Activated T-cell treated with anti-CD3 and anti-CD28 coated beads for 4 hours (primary cell): ENCODE measurements at regions not wholly inside any gene's neighbourhood (a gene's known extent, or its start where the extent isn't known, plus 50 kb on each side); places are given as distances from the start of the nearest gene placed in this dataset.

Experiments
- DNase-seq: peaks from one replicate; pipeline ENCODE4 v3.0.0-alpha.2; 2020

DNA sequence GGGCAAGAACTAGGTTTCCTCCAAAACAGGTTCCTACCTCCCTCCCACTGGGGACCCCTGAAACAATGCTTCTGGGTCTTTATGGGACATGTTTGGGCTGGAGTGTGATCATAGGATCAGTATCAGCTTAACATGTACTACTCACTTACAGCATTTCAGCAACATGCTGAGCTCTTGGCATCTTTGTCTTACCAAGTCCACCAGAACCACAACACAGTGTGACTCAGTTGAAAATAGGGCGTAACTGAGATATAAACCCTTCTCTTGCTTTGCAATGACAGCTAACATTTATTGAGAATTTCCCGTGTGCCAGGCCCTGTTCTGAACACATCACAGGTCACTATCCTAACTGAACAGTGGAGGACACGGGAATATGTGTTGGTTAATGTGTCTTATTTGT lies 218.5 kb upstream of the LNX1 start:
- no peak for DNase-seq

DNA sequence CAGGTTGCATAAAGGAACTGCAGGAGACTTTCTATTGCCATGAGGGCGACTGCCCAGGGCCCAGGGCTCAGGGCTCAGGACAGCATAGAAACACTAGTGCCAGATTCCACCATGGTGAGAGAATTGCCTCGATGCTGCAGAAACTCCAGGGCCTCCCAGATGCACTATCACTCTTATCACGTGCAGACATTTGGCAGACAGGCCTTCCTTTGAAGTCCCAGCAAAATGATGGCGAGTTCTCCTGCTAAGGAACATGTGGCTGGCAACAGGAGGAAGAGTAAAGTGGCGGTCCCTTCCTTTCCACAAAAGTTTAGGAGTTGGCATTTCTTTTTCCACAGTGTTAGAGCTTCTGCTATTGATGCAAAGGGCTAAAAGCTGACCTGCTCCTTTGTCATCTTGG lies 214.0 kb upstream of the LNX1 start:
- DNase-seq, result no peak

DNA sequence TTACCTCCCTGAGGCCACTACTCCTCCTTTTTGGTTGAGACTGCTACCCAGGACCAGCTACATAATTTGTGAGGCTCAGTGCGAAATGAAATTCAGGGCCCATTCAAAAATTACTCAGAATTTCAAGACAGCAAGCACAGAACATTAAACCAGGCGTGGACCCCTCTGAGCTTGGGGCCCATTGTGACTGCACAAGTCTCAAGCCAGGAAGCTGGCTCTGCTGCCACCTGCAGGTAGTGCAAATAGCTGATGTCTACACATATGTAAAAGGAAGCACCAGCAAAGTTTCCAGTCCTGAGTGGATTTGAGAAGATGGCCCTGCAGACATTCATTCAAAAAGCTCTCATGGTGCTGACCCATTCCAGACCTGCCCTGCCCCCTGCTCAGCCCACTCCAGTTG lies 213.4 kb upstream of the LNX1 start:
- DNase-seq, result no peak

DNA sequence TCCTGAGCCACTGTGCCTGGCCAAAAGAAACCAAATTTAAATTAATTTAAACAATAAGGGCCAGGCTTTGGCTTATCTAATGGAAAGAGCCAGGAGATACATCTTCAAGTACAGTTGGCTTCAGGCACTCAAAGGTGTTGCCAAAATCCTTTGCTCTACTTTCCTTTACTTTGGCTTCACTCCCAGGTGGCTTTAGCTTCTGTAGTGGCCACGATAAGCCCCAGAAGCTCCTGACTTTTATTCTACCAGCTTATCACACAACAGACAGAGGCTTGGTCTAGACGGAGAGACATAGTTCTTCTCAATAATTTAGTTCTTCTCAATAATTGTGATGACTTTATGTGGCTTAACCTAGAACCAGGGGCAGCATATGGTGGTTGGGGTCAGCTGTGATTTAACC lies 211.2 kb upstream of the LNX1 start:
- no peak for DNase-seq

DNA sequence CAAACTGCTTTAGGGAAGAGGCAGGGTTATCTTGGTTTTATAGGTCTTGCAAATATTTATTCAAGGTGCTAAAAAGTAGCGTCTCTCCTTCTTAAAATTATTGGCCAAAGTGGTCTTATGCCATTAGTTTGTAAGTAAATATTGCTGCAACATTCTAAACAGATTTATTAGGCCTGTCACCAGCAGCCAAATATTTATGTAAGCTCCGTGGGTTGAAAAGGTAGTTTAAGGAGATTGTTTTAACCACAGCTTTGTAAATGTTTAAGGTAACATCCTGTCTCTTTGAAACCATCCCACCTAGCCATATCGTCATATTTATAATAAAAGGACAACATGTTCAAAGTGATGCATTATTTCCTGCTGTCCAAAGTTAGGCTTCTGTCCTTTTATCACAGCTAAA lies 210.1 kb upstream of the LNX1 start:
- DNase-seq, result no peak

DNA sequence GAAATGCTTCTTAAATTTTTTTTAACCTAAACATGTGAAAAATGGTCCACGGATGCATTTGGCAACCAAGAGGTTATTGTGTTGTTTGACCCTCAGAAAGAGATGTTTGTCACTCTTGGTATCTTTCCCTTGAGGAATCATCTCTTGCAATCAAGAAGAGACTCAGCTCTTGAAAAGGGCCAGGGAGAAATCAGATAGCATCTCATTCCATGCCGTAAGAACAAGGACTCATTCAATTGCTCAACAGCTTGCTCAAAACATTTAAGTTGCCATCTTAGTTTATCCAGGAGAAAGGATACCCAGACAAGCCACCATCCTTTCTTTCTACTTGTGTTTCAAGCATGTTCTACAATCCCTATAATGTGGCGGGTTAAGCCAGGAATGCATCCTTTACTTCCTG lies 209.5 kb upstream of the LNX1 start:
- no peak for DNase-seq

DNA sequence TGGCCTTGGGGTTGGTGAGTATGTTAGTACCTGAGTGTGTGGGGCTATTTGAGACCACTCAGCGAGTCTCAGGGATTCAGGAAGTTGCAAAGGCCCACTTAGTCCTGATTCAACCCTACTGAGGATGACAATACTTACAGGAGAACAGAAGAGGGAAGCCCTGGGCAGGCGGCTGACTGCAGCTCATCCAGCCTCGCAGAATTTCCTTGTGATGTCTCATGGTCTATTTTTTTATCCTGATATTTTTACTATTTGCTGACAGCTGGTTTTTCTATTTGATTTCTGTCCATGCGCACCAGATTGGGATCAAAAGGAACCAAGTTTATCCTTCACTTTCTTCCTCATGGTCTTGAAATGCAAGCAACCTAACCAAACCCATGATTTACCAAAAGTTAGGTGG lies 201.8 kb upstream of the LNX1 start:
- DNase-seq, result no peak

DNA sequence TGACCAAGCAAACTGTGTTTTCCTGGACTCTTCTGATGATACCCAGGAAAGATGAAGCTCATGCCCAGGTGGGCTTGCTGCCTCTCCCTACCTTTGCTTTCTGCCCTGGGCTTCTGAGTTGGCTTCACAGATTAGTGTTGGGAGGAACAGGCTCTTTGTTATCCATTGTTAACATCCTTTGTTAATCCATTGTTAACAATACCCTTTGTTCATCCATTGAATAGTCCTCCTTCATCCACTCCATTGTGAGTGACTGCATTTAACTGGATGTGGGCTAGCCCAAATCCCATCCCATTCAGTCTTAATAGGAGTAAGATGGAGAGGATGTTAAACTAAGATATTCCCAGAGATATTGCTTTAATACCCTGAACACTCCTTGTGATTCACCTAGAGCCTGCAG lies 199.0 kb upstream of the LNX1 start:
- DNase-seq, result no peak

DNA sequence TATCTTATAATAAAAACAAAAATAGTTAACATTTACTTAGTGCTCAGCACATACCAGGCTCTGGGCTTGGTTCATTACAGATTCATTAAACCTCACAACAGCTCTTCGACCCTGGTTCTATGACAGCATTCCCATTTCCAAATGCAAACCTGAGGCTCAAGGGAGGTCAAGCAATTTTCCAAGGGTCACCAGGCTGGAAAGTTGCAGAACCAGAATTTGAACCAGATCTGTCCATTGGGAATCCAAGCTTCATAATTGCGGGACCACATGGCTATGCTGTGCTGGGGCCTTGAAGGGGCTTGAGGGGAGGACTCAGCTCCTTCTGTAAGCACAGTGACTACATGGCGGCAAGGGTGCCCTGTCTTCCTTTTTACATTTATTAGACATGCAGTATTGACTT lies 197.3 kb upstream of the LNX1 start:
- DNase-seq, result no peak

DNA sequence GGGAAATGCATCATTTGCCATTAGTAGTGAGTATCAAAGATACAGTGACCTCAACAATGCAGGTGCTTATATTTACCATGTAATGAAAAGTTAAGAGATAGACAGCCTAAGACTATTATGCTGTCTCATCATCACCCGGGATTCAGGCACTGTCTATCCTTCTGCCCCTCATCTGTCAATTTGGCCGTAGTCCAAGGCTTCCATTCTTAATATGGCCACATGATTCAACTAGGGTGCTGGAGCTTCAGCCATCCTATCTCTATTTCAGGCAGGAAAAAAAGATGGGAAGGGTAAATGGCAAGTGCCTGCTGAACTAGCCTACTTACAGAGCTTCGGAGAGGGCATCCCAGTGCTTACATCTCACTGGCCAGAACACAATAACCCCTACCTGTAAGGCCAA lies 196.7 kb upstream of the LNX1 start:
- no peak for DNase-seq

DNA sequence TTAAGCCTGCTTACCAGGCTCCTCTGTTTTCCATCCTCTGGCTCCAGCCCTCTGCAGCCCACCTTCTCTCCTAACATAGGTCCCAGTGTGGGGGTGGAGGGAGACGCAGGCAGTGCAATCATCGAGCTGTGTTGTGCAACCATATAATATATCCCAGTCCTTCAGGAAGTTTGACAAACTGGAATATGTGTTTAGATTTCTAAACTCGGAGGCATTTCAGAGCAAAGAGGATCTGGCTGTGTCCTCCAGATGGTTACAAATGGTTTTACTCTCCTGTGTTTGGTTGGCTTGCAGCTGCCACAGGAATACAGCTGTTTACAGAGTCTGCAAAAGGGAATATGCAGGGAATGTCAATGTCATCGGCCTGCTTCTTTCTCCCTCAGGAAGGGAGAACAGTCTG lies 195.3 kb upstream of the LNX1 start:
- DNase-seq, result no peak

DNA sequence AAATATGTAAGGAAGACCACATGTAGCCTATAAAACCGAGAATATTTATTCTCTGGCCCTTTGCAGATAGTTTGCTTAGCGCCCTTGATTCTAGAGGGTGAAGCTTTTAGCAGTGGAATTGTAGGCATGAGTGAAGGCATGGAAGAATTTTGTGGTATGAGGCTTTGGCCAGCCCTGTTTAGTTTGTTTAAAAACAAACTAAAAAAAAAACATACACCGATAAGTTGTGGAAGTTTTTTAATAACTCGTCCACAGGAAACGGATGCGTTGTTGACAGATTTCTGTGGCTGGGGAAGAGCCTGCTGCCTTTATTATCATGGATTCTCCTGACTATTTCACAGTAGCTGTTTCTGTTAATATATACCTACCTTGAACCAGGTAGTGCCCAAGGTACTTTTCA lies 194.7 kb upstream of the LNX1 start:
- DNase-seq, result no peak

DNA sequence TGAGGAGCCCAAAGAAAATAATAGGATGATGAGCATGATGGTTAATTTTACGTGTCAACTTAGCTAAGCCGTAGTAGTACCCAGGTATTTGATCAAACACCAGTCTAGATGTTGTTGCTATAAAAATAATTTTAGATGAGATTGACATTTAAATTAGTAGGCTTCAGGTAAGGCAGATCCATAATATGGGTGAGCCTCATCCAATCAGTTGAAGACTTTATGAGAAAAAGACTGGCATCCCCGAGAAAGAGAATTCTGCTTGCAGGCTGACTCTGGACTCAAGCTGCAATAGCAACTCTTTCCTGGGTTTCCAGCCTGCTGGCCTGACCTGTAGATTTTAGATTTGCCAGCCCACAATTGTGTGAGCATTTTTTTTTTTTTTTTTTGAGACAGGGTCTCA lies 192.8 kb upstream of the LNX1 start:
- no peak for DNase-seq

DNA sequence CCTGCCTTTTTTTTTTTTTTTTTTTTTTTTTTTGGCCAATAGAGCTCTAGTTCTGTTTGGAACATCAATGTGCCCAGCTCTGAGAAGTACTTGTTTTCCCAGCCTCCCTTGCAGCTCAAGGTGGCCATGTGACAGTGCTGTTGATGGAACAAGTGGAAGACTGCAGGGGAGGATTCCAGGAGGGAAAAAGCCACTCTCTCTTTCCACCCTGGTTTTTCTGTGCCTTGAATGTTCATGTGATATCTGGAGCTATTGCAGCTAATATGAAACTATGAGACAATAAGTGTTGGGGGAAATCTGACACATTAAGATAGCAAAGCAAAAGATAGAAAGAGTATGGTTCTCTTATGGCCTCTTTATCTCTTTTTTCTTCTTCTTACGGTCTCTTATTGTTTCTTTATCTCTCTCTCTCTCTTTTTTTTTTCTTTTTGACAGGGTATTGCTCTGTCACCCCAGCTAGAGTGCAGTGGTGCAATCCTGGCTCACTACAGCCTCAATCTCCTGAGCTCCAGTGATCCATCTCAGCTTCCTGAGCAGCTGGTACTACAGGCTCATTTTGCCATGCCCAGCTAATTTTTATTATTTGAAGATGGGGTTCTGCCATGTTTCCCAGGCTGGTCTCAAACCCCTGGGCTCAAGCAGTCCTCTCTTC lies 192.0 kb upstream of the LNX1 start:
- DNase-seq, result no peak

DNA sequence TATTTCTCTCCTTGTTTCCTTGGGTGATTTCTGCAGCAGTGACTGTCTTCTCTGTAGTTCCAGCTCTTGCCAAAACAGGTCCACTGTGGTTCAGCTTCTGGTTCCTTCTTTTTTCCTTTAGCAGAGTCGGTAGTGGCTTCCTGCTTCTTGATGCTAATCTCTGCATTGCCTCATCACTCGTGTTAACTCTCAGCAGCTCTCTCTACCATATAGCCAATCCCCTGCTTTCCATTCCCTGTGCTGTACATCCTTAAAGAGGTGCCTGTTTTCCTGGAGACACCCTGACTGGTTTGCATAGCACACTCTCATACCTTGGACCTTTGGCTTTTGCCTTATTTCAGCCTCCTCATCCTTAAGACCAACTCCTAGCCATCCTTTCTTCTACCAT lies 191.2 kb upstream of the LNX1 start:
- DNase-seq, result no peak

DNA sequence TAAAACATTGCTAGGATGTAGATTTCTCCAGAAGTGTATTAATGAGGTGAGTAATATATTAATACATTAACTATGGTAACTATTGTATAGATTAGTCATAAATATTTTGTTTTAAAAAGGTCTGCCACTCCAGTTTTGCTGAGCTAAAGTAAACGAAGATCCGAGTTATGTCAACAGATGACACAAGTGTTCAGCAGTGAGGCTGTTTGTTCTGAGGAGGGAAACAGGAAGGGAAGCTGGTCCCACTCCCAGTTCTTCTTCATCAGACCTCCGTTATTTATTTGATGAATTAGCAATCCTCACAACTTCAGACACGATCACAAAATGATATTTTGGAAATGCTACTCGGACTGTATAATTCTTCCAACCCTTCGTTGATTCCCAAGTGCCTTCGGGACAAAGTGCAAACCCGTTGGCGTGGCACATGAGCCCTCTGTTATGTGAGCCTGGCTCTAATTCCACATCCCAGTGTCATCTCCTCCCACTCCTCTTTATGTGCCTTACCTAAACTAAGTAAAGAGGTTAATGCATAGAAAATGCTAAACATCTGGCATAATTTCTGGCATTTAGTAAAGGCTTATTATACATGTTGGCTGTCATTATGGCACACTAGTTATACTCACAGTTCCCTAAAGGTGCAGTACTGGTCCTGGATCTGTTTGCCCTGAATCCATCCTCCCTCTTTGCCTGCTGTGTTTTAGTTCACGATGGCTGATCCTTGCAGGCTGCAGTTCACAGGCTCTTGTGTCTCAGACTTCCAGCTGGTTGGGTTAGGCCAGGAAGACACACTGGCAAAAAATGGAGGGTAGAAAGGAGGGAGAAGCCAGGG lies 190.6 kb upstream of the LNX1 start:
- DNase-seq, result no peak

DNA sequence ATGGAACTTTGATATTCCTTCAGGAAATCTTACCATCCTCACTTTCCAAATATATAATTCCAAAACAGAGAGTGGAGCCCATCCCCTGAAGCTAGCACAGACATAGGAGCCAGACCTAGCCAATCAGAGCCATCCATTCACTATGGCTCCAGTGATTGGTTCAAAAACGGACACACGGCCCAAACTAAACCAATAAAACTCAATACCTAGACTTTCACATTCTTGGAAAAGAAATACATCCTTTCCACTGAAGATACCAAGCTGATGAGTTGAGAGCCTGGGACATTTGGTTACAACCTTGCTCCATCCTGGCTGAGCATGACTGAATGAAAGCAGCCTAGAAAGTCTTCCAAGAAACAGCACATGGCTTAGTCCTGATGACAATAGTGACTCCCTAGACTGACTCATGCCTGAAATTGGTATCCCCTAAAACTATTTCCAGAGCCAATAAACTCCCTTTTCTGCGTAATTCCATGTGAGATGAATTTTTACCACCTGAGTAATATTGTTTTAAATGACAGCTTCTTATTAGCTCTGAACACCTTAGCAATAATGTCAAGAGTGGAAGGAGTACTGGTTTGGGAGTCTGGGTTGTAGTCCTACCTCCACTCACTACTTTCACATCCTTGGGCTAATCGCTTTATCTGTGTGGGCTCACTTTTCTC lies 189.6 kb upstream of the LNX1 start:
- no peak for DNase-seq

DNA sequence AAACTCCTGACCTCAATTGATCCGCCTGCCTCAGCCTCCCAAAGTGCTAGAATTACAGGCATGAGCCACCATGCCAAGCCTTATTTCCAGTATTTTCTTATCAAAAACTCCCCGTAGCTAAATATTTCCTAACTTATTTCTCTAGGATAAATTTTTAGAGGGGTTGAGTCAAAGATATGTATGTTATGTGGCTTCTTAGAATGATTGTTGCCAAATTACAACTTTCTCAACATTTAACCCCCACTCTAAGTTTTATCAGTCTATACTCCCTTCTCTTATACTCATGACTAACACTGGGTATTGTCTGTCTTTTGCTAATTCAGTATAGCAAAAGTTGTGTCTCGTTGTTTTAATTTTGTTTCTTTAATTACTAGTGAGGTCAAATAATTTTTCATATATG lies 187.7 kb upstream of the LNX1 start:
- DNase-seq, result no peak

DNA sequence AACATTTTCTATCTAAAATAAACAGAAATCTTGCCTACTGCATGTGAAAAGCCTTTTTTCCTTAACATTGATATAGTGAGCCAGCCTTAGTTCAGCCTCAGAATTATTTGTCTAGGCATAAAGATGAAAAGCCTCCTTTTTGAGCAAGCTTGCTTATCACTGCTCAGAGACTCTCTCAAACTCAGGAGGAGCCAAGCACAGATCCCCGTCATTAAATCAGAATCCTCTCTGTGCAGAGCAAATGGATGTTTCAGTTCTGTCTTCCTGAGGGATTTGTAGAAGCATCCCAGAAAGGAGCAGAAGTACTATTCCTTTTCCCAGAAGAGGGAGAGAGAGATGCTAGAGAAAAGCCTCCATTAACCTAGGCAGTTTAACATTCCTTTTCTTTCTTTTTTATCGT lies 186.9 kb upstream of the LNX1 start:
- no peak for DNase-seq

DNA sequence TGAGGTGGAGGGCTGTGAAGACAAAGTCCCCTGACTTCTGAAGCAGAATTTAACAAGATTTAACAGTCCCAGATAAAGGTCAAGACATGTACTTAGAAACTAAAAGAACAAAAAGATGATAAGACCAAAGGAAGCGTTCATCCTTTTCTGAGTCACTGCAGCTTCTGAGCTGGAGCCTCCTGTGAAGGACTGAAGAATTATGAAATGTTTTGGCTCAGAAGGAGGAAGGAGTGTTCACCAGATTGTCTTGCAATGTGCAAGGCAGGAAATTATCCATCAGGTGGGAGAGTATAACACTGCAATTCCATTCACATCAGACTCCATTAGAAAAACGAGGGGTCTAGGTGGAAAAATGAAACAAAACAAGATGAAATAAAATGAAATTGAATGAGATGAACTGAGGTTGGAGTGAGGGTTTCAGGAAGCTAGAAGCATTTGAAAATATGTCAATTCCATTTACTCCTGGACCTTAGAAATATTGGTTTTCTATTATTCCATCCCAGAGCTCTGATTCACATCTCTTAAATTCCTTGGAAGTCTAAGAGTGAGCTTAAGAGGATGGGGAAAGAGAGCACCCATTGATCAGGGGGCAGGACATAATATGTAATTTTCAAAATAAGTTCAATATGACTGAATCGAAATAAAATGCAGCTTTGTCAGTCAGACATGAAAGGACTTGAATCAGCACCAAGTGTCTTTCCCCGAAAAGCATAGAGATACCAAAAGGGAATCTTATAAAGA lies 186.1 kb upstream of the LNX1 start:
- no peak for DNase-seq

DNA sequence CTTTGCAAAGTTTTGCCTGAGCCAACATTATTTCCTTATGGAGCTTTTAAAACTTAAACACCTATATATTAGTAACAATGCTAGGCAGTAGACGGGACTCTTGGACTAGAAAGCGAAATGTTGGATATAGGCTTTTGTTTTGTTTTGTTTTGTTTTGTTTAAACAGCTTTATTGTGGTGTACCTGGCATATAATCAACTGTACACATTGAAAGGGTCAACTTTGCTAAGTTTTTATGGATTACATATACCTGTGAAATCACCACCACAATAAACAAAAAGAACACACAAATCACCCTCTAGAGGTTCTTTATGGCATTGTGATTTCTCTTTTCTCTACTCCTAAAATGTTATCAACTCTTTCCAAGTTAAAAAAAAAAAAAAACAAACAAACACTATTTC lies 184.9 kb upstream of the LNX1 start:
- no peak for DNase-seq

DNA sequence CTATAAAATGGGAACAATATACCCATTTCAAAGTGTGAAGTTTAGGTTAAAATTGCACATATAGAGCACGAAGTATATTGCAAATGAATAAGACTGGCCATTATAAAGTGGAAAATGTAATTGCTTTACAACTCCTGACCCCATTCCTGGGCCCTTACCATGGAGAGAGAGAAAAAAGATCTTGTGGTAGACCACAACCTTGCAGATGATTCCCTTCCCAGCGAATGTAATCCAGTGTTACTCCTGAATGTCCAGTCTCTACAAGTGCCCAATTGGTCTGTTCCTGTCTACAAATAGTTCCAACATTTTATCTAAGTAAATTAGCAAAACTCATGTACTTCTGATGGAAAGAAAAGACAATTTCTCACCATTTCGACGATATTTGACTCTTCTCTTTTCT lies 184.1 kb upstream of the LNX1 start:
- no peak for DNase-seq

DNA sequence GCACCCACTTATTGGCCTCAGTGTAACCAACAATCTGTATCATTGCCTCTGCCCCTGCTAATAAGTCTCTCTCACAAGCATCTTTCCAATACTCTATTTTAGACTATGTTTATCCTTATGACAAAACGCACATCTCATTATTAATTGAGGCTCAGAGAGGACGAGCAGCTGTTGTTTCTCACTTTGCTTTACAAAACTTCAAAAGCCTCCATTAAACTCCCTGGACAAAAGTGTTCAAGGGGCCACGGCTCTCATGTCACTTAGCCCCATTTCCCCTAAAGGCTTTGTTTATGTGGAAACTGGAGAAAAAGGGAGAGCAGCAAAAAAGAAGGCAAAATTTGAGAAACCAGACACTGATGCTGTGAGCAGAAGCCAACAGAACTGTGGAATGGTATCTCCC lies 180.0 kb upstream of the LNX1 start:
- DNase-seq, result no peak

DNA sequence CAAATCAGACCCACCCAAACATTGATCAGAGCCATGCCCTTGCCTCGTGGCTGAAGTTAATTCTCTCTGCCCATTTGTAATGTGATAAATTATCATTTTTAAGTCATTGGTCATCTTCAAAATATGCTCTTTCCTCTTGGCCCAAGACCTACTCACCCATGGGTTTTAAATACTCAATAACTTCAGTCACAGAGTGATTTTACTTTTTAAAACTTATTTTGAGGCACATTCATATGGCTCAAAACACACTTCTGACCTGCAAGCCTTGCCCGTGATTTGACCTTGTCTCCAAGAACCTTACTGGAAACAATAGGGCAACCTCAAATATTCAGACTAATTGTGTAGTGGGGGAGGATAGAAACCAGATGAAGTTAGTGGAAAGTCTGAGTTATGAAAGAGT lies 176.2 kb upstream of the LNX1 start:
- no peak for DNase-seq
